B cell (primary cell): ENCODE measurements at regions not wholly inside any gene's neighbourhood (a gene's known extent, or its start where the extent isn't known, plus 50 kb on each side); places are given as distances from the start of the nearest gene placed in this dataset.

Experiments
- ATAC-seq: fragments of 200-7000 bp; cut with Tn5 transposase; one replicate; pipeline ENCODE4 v1.10.0; 2021; ENCODE audit warnings: low read depth, mild to moderate bottlenecking, moderate number of reproducible peaks, moderate library complexity
- CTCF ChIA-PET: fragments of 350-600 bp; sonication (Branson Sonifier 250); formaldehyde crosslinking; loops from one replicate; lab custom pipeline; 2021; ENCODE audit warnings: antibody characterized with exemption, inconsistent platforms; lab: Charles Lee
- POLR2A ChIA-PET: fragments of 350-600 bp; sonication (Branson Sonifier 250); formaldehyde crosslinking; loops from one replicate; lab custom pipeline; 2021; ENCODE audit warnings: antibody characterized with exemption; lab: Charles Lee
- DNase-seq: peaks from one replicate; pipeline ENCODE4 v3.0.0; 2013
- H2AFZ ChIP-seq: 2 replicates; pipeline ENCODE4 v1.6.1; 2012; ENCODE audit warnings: mild to moderate bottlenecking, low read depth, low read length; ENCODE audit not compliant: insufficient read depth, poor library complexity, severe bottlenecking
- H3K27ac ChIP-seq, 2 donors: 1 replicate in 1 of 2; 2 replicates in 1 of 2; pipeline ENCODE4 v1.5.1; 2012 to 2013; ENCODE audit warnings: low read length in 2 of 2, mild to moderate bottlenecking in 2 of 2, moderate library complexity in 1 of 2
- H3K27me3 ChIP-seq, 4 experiments: fragments of 200-600 bp in 1 of 4; sonication (generic) in 1 of 4; replicated peaks in 1 of 4; 1 replicate in 2 of 4; 2 replicates in 2 of 4; pipeline versions ENCODE4 v1.6.1 to v1.7.0; 2013 to 2016; ENCODE audit warnings: low read length in 3 of 4, mild to moderate bottlenecking in 2 of 4, mixed read lengths in 1 of 4, moderate library complexity in 1 of 4; ENCODE audit not compliant: insufficient read depth in 4 of 4, control insufficient read depth in 3 of 4; ENCODE audit errors: control extremely low read depth in 1 of 4
- H3K36me3 ChIP-seq, 2 experiments: replicated peaks in 1 of 2; 1 replicate in 1 of 2; 2 replicates in 1 of 2; pipeline versions ENCODE4 v1.6.1 to v1.7.1; 2013; ENCODE audit warnings: low read length in 1 of 2; ENCODE audit not compliant: insufficient read depth in 2 of 2, control insufficient read depth in 1 of 2; ENCODE audit errors: control extremely low read depth in 1 of 2, extremely low read depth in 1 of 2
- H3K4me1 ChIP-seq, 2 donors: fragments of 200-600 bp in 1 of 2; sonication (generic) in 1 of 2; 1 replicate in 1 of 2; 2 replicates in 1 of 2; pipeline versions ENCODE4 v1.5.1 to v1.6.1; 2013 to 2017; ENCODE audit warnings: low read length in 2 of 2; ENCODE audit not compliant: control insufficient read depth in 2 of 2, insufficient read depth in 2 of 2
- H3K4me2 ChIP-seq: replicated peaks from 2 replicates; pipeline ENCODE3; 2012; ENCODE audit warnings: mild to moderate bottlenecking, low read depth, low read length; ENCODE audit not compliant: poor library complexity, severe bottlenecking
- H3K4me3 ChIP-seq, 5 experiments: fragments of 200-600 bp in 1 of 5; sonication (generic) in 1 of 5; 1 replicate in 3 of 5; 2 replicates in 2 of 5; pipeline versions ENCODE4 v1.5.1 to v1.7.0; 2011 to 2016; ENCODE audit warnings: low read length in 4 of 5, mild to moderate bottlenecking in 4 of 5, low read depth in 2 of 5, control low read depth in 1 of 5, moderate library complexity in 1 of 5; ENCODE audit not compliant: insufficient read depth in 1 of 5; ENCODE audit errors: control extremely low read depth in 1 of 5, extremely low read depth in 1 of 5
- H3K79me2 ChIP-seq: fragments of 200-600 bp; sonication (generic); one replicate; pipeline ENCODE4 v1.6.0; 2016; ENCODE audit warnings: low read length; ENCODE audit not compliant: control insufficient read depth, insufficient read depth
- H3K9ac ChIP-seq: fragments of 200-600 bp; sonication (generic); 2 replicates; pipeline ENCODE4 v1.6.1; 2017; ENCODE audit warnings: mild to moderate bottlenecking, low read length, moderate library complexity
- H3K9me3 ChIP-seq, 3 donors: one replicate each; pipeline versions ENCODE4 v1.6.1 to v1.7.1; 2013; ENCODE audit warnings: low read length in 2 of 3; ENCODE audit not compliant: control insufficient read depth in 2 of 3, insufficient read depth in 1 of 3; ENCODE audit errors: control extremely low read depth in 1 of 3
- H4K20me1 ChIP-seq: 2 replicates; pipeline ENCODE4 v1.6.0; 2012; ENCODE audit warnings: mild to moderate bottlenecking, low read length; ENCODE audit not compliant: insufficient read depth, control insufficient read depth, poor library complexity, severe bottlenecking
- H3K27ac Mint-ChIP-seq: one replicate; pipeline ENCODE4 v1.8.0; 2021; ENCODE audit warnings: mixed read lengths
- H3K27me3 Mint-ChIP-seq: one replicate; pipeline ENCODE4 v1.8.0; 2021; ENCODE audit warnings: mixed read lengths
- H3K4me1 Mint-ChIP-seq: one replicate; pipeline ENCODE4 v1.8.0; 2021; ENCODE audit warnings: mixed read lengths
- H3K4me3 Mint-ChIP-seq: one replicate; pipeline ENCODE4 v1.8.0; 2021; ENCODE audit warnings: mixed read lengths
- H3K9me3 Mint-ChIP-seq: one replicate; pipeline ENCODE4 v1.8.0; 2022; ENCODE audit warnings: mixed read lengths; ENCODE audit not compliant: insufficient read depth
- EZH2 ChIP-seq: IDR thresholded peaks from 2 replicates; pipeline ENCODE4 v1.6.1; 2012; ENCODE audit warnings: borderline replicate concordance, low read depth, mild to moderate bottlenecking, moderate library complexity, low read length; ENCODE audit not compliant: insufficient read depth, poor library complexity, severe bottlenecking
- WGBS: methylation state at CpG from one replicate; pipeline ENCODE4 v1.1.5; 2013; ENCODE audit warnings: missing lambda C conversion rate; ENCODE audit not compliant: insufficient coverage; 5-methylcytosine and 5-hydroxymethylcytosine counted together
- intact Hi-C: fragments of 100-400 bp; cut with micrococcal nuclease; formaldehyde crosslinking; loops from one replicate; pipeline ENCODE4 v1.10.0; 2022
- TF ChIP-seq, protein P1 (sequence below): fragments of 200-600 bp; IDR thresholded peaks from one replicate; pipeline ENCODE4 v1.8.0; 2022; ENCODE audit warnings: antibody characterized with exemption, mild to moderate bottlenecking

DNA sequence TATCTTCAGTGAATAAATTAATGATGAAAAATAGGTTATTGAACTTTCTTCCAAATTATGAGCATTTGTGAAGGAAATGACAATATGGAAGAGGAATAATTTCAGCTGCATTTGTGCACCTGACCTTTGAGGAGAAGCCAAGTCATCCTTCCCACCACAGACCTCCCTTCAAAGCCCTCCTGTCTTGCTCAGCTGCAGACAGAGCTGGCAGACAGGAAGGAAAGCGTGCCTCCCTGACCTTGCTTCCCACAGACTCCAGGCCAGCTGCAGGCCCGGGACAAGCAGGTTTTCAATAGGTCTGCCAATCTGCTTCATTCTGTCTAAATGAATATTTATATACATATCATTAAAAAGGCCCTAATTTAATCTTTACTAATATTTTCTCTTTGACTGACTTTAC is 152.9 kb upstream of the RBMS3 start:
- H3K4me2 ChIP-seq: no peak overlapping the region
- H3K27me3 ChIP-seq: no peaks in the 10 kb centered on the region
- Mint-ChIP-seq H3K4me3 (no peak overlapping the region), H3K9me3 (peaks cover 2% of the 10 kb centered on the region), H3K27me3 (no peaks in the 10 kb centered on the region), H3K27ac (no peak overlapping the region), H3K4me1 (no peaks in the 10 kb centered on the region)
- ChIA-PET POLR2A (no interaction called here), CTCF (no interaction called here)
- no peaks in the 10 kb centered on the region for H3K79me2 ChIP-seq
- H4K20me1 ChIP-seq: no peaks in the 10 kb centered on the region
- intact Hi-C loops: no loop called here
- DNase-seq: no peak
- H2AFZ ChIP-seq: no peak overlapping the region
- no peaks in the 10 kb centered on the region for H3K9me3 ChIP-seq
- ATAC-seq: no peak
- no peak overlapping the region for H3K4me3 ChIP-seq
- WGBS: no CpG with 5 or more reads among the region's 2 CpGs
- no peak overlapping the region for H3K9ac ChIP-seq
- no peaks in the 10 kb centered on the region for H3K36me3 ChIP-seq
- H3K27ac ChIP-seq: no peak overlapping the region
- H3K4me1 ChIP-seq: no peaks in the 10 kb centered on the region
- TF ChIP-seq, protein P1, sequence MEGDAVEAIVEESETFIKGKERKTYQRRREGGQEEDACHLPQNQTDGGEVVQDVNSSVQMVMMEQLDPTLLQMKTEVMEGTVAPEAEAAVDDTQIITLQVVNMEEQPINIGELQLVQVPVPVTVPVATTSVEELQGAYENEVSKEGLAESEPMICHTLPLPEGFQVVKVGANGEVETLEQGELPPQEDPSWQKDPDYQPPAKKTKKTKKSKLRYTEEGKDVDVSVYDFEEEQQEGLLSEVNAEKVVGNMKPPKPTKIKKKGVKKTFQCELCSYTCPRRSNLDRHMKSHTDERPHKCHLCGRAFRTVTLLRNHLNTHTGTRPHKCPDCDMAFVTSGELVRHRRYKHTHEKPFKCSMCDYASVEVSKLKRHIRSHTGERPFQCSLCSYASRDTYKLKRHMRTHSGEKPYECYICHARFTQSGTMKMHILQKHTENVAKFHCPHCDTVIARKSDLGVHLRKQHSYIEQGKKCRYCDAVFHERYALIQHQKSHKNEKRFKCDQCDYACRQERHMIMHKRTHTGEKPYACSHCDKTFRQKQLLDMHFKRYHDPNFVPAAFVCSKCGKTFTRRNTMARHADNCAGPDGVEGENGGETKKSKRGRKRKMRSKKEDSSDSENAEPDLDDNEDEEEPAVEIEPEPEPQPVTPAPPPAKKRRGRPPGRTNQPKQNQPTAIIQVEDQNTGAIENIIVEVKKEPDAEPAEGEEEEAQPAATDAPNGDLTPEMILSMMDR: no peak
- TF ChIP-seq EZH2: no peak

DNA sequence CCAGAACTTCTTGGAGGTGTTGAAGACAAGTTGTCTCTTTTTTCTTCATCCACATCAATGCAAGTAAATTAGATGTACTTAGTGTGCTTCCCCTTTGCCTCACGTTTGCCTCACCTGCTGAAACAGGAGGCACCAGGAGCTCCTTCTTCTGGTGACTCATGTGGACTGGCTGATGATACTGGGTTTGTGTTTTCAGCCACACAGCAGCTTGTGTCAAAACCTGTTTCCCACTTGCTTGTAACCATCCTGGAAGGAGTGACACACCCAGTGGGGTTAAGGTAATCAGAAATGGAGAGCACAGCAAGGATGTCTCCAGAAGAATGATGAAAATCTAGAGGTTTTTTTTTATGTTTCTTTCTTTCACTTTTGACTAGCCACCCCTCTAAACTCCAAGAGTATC is 143.3 kb upstream of the RBMS3 start:
- Histone ChIP-seq H3K9me3 (peaks cover 0 to 2% (median 0%) of the 10 kb centered on the region in 3 donors), H3K4me1 (no peaks in the 10 kb centered on the region), H3K79me2 (no peaks in the 10 kb centered on the region), H3K4me3 (no peak overlapping the region), H2AFZ (no peak overlapping the region), H4K20me1 (no peaks in the 10 kb centered on the region), H3K27me3 (no peaks in the 10 kb centered on the region), H3K27ac (no peak overlapping the region), H3K4me2 (no peak overlapping the region), H3K9ac (no peak overlapping the region), H3K36me3 (no peaks in the 10 kb centered on the region)
- CTCF ChIA-PET: no interaction called here
- WGBS: 50% methylated on average over 1 of the region's 1 CpG
- ATAC-seq (no peak), DNase-seq (no peak)
- TF ChIP-seq EZH2: no peak
- TF ChIP-seq, protein P1: no peak
- Mint-ChIP-seq H3K4me3 (no peak overlapping the region), H3K27me3 (no peaks in the 10 kb centered on the region), H3K27ac (no peak overlapping the region), H3K4me1 (no peaks in the 10 kb centered on the region), H3K9me3 (no peaks in the 10 kb centered on the region)
- POLR2A ChIA-PET: no interaction called here
- intact Hi-C loops: no loop called here
